ENCODE measurements at regions not wholly inside any gene's neighbourhood (a gene's known extent, or its start where the extent isn't known, plus 50 kb on each side); places are given as distances from the start of the nearest gene placed in this dataset.
"Not testable (repeated sequence)": the region's sequence is repeated elsewhere in the genome, so short reads cannot be mapped to it uniquely, and the experiment has no call there.

DNA sequence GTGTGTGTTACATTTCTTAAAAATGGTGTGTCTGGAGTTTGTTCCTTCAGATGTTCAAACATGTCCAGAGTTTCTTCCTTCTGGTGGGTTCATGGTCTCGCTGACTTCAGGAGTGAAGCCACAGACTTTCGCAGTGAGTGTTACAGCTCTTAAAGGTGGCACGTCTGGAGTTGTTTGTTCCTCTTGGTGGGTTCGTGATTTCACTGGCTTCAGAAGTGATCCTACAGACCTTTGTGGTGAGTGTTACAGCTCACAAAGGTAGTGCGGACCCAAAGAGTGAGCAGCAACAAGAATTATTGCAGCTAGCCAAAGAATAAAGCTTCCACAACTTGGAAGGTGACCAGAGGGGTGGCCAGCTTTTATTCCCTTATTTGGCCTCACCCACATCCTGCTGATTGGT lies 183.7 kb downstream of the COPRS start:
- not testable (repeated sequence) for DNase-seq

DNA sequence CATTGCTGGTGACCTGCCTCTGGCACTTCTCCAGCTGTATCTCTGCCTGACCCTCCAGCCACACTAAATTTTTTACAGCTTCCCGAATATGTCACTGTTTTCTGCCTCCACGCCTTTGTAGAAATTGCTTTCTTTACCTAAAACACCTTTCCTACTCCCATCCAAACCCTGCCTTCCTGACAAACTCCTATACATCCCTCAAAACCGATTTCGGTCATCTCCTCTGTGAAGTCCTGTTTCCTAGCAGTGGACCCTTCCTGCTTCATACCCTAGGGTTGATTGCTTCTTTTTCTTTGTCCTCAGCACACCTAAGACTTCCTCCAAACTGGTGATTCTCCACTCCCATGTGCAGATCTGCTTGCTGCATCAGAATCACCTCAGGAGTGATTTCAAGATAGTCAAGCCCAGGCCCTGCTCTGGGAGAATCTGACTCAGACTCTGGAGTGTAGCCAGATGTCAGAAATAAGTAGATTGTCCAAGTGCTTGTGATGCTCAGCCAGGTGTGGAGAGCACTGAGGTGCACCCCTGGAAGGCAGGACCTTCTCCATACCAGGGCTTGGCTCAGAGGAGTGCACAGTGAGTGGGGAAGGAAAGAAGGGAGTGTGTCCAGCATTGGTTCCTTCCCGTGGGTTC lies 184.2 kb downstream of the COPRS start:
- no peak for DNase-seq

DNA sequence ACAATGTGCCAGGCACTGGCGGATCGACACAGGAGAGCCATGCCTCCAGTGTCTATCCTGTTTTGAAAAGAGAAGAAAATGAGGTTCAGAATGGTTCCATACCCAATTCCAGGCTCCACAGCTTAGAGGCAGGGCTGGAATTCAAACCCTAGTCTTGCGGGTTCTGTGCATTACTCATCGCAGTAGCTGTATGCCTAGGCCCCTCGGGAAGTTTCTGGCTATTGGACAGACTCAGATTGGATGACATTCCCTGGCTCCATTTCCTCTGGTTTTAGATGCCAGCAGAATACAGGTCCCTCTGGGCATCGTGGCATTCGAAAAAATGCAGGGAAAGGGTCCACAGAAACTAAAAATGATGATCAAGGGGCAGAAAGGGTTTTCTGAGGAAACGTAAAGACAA lies 184.7 kb downstream of the COPRS start:
- no peak for DNase-seq

DNA sequence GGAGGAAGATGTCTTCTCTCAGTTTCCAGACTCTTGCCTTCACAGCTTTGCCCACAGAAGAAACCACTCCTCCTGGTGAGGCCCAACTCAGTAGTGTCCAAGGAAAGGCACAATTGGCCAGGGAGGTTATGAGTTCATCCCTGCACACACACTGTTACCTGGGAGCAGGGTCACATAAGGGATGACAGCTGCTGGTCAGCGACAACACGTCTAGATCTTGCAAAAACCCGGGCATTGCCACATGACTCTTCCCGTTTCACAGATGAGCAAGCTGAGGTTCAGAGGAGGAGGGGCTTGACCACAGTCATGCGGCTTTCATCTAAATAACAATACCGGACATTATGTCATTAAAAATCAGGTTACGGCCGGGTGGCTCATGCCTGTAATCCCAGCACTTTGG lies 186.0 kb downstream of the COPRS start:
- no peak for DNase-seq

DNA sequence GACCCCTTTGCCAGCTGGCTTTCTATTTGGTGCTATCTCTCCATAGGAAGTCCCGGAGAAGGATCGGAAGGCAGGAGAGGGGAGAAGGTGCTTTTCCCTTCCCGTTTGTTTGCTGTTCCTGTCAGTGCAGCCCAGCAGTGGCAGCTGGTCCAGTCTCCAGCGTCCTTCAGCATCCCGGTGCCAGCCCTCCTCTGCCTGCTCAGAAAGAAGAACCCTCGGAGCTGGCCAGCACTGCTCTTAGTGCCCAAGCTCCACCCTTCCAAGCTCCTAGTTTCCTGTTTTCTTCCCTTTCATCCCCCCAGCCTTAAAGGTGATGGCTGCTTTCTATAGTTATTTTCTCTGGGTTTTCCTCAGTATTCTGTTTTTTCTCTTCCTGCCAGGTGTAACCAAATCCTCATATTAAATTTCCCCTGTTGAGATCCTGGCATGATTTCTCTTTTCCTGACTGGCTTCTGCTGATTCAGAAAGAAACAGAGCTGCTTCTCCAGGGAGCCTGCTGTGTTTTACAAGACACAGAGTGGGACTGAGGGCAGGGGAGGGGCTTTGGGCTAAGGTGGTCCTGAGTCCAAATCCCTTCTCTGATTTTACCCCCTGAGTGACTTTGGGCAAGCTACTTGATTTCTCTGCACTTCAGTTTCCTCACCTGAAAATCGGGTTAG lies 186.8 kb downstream of the COPRS start:
- no peak for DNase-seq

DNA sequence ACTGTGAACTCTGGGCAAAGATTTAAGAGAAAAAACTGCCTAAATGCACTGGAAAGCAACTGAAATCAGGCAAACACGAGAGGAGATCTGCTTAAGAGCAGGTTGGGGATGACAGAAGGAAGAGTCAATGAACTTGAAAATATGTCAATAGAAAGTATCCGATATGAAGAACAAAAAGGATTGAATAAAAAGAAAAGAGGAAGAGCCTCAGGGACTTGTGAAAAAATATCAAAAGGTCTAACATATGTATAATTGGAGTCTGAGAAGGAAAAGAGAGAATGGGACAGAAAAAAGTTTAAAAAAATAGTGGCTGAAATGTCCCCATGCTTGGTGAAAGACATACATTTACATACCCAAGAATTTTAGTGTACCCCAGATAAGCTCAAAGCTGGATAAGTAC lies 195.5 kb downstream of the COPRS start:
- DNase-seq: no peak

DNA sequence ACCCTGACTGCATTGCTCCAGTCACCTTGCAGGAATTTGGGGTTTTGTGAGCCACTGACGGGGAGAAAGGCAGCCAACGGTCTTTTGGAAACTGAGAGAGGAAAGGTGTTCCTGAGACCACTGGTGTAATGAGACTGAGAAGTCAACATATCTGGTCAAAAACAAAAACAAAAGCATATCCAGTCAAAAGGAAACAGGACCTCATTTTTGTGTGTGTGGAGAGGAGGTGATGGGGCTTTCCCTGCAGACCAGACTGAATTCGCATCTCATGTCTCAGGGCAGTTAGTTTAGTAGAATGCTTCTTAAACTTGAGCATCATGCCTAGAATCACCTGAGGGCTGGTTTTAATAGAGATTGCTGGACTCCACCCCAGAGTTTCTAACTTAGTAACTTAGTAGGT lies 198.4 kb downstream of the COPRS start:
- no peak for DNase-seq

DNA sequence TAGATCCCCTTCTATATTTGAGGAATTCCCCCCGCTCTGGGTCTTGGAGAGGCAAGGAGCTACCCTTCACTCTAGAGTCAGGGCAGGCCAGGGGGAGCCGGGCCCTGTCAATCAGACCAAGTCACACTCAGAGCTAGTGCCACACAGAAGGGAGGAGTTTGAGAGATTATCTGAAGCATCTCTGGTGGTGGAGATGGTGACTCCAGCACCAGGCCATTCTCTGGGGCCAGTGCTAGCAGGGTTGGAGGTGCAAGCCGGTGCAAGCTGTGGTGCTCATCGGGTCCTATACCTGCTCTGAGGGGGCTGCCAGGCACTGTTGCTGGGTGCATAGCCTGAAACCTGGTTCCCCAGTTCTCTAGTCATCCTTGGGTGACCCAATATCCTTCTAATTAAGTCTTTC lies 201.2 kb downstream of the COPRS start:
- no peak for DNase-seq

DNA sequence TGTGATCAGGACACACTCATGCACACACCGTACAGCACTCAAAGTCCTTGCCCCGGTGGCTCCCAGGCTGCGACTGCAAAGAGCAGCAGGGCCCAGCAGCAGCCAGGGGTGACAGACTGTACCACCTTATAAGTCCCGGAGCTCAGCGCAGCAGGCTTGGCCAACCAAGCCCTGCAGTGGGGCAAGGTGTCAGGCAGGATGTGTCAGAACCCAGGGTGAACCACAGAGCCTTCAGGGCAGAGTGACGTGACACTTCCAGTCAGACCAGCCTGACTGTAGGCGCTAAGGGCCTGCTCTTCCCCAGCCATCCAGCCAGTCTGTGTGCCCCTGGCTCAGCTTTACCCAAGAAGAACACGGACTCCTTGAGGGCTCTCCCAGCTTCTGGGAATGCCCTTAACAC lies 204.1 kb downstream of the COPRS start:
- no peak for DNase-seq

DNA sequence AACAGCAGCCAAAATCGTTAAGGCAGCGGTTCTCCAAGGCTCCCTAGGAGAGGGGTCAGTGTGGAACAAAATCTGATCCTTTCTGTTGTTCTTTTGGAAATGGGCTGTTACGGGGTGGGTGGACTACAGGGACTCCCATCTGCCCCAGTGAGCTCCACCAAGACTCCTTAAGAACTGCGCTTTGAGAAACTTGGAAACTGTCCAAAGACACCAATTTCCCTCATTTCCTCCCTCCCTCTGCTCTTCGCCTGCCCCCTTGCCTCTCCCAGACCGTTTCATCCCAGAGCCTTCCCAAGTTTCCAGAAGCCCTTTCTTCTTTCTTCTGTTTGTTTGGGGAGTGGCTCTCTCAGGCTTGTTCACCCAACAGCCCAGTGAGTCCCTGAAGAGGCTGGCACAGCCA lies 205.4 kb downstream of the COPRS start:
- no peak for DNase-seq

DNA sequence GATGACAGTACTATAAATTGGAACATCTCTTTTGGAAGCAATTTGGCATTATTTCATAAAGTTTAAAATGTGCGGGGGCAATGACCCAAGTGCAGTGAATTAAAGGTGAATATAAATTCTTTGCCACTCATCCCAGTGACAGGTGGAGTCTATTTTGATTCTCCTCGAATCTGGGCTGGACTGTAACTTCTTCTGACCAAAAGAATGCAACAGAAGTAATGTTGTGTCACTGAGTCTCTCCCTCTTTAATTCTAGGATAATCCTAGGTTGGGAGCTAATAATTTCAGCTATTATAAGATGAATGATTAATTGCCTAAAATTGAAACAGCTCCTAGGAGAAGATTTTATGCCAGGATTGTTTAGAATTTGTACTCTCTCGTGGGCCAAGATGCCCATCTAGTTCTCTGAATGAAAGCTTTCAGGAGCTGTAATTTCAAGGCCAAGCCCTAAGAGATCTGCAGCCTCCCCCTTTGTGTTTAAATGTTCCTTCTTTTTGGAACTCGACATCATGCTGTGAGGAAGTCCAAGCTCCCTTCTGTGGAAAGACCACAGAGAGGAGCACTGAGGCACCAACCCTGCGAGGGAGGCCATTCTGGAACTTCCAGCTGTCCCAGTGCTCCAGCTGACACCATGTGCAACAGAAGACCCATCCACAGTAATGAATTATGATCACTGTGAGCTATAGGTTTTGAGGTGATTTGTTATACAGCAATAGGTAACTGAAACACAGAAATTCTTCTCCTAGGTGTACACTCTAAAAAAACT lies 208.1 kb downstream of the COPRS start:
- DNase-seq: no peak

DNA sequence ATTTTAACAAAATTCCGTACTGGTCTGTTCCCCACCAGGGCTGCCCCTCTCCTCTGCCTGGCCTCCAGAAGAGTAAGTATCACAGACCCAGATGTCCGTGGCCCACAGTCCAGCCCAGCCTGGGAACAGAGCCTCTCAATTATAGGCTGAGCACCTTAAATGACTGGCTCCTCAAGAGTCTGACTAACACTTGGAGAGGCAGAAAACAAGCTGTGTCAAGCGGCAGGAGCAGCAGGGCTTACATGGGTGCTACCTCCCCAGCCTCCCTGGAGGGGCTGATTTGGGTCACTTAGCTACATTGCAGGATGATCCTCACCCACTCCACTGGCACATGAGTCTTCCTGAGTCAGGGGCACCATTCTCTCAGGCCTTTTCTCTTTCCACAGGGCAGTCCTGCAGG lies 209.7 kb downstream of the COPRS start:
- DNase-seq: no peak

DNA sequence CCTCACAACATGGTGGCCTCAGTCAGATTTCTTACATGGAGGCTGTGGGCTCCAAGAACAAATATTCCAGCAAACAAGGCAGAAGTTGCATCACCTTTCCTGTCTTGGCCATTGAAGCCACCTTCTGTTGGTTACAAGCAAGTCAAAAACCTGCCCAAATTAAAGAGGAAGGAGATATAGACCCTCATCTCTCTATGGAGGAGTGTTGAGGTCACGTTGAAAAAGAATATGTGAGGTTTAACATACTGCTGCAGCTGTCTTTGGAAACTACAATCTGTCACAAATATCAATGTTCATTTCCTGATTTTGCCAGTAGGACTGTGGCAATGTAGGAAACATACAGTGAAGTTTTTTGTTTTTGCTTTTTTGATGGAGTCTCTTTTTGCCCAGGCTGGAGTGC lies 211.4 kb downstream of the COPRS start:
- no peak for DNase-seq

DNA sequence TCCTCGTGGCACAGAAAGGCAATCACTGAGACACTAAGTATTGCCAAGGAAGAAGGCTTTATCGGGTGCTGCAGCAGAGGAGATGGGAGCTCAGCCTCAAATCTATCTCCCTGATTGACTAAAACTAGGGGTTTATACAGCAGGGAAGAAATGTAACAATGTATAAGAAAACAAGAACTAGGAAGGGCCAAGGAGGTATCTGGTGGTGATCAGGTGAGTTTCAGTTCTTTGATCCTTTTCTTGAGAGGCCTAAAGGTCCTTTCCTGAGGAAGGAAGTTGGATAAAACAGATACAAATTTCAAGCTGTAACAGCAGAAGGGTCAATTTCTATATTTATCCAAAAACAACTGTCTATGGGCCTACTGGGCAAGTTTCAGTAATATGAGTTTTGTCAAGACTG lies 212.4 kb downstream of the COPRS start:
- no peak for DNase-seq

DNA sequence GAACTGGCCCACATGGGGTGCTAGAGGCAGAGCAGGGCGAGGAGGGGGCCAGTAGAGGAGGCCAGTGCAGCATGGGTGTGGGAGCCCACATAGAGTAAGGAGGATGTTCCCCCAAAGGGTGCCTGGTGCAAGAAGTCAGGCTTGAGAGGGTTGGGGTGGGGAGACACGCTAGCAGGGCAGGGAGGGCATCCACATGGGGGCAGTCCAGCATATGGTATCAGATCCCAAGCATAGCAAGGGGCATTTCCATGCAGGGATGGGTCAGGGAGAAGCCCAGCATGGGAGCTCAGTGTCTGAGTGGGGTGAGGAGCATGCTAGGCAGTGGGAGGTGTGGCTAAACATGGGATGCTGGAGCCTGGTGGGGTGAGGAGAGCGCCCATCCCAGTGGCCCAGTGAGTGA lies 213.7 kb downstream of the COPRS start:
- DNase-seq: no peak

DNA sequence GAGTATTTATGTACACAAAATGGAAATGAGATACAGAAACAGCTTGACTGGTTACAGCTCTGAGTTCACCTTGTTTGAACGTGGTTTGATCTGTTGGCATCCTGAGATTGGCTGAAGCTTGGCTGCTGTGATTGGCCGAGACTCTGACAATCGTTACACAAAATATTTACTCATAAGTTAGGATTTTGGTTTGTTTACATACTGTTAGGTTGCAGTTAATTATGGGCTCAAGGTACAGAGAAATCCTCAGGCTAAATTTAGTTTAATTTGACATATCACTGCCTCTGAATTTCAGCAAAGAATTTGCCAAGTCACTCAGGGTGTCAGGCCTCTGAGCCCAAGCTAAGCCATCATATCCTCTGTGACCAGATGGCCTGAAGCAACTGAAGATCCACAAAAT lies 227.3 kb downstream of the COPRS start:
- no peak for DNase-seq

DNA sequence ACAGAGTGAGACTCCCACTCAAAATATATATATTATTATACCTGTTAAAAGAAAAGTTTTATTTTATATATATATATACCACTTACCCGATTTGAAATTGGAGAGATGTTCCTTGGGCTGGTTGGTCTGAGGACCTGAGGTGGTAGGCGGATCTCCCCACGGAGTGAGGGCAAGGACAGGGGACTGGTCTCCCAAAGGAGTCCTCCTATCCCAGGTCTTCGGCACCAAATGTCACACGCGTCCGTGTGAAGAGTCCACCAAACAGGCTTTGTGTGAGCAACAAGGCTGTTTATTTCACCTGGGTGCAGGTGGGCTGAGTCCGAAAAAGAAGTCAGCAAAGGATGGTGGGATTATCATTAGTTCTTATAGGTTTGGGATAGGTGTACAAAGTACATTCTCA lies 228.2 kb downstream of the COPRS start:
- DNase-seq: not testable (repeated sequence)

DNA sequence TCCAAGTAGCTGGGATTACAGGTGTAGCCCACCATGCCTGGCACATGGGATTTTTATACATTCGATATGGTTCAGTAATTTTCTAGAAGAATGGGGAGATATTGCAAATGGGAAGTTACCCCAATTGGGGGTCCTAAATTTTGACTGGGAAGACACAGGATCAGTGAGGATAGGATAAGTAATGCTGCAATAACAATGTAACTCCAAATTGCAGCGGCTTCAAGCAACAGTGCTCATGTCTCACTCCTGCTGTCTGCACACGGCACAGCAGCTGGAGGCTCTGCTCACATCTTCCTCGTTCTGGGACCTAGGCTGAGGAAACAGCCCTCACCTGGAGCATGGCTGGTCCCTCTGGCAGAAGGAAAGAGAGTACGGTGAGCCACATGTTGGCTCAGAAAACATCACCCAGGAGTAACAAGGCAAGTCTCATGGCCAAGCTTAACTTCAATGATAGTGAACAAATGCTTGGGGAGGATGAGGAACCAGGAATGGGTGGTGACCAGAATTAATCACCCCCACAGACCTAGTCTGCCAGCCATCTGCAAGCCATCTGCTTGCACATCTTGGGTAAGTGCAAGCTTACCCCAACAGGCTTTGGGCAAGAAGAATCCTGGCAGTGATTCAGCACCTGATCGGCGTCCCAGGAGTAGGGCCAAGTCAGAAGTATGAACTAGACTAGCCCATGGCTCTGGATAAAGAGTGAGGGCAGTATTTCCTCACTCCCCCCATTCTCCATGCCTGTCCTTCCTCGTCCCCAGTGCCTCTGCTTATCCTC lies 229.2 kb downstream of the COPRS start:
- DNase-seq: no peak

DNA sequence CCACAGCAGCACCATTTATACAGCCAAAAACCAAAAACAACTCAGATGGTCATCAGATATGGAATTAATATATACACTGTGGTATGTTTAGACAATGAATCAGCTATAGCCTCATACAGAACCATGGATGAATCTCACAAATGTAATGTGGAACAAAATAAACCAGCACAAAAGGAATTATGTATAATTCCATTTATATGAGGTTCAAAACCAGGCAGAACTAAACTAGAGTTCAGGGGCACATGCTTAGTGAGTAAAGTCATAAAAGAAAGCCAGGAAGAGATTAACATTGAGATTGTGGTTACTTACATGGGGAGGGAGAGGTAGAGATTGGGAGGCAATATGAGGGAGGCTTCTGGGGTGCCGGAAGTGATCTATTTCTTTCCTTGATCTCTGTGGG lies 231.1 kb downstream of the COPRS start:
- DNase-seq: no peak

DNA sequence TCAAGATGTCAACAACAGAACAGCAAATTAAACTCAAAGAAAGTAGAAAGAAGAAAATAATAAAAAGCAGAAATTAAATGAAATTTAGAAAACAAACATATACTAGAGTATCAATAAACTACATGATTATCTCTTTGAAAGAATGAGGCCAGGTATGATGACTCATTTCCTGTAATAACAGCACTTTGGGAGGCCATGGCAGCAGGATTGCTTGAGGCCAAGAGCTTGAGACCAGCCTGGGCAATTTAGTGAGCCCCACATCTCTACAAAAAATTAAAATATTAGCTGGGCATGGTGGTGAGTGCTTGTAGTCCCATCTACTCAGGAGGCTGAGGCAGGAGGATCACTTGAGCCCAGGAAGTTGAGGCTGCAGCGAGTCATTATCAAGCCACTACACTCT lies 232.5 kb downstream of the RAB11FIP4 start:
- no peak for DNase-seq

DNA sequence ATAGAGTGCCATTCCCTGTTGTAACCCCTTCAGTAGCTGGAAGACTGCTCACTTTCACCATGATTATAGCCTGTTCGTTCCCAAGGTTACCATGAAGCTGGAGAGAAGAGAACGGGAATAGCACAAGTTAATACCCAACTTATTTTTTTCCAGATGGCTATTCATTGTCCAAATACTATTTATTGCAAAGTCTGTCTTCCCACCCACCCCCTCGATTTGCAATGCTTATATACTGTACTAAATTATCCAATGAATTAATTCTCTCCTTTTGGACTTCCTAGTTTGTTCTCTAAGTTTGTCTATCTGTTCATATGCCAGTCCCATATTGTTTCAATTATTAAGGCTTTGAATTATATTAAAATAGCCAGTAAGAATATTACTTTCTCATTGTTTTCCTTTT lies 231.0 kb downstream of the RAB11FIP4 start:
- DNase-seq: no peak

DNA sequence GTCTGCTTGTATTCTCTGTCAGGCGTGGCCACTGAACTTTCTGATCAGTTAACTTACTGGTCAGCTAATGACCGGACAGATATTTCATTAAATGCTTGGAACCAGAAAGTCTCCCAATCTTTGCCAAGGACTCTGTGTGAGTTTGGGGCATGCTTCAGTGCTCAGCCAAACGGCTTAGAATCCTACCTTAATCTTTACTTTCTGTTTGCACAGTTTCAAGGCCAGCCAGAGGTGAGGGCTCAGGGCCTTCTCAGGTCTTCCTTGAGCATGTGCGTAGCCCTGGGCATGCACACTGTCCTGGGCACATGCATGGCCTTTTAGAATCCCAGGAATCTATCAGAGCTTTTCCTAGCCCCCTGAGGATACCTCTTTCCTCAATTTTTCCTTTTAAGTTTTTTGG lies 230.1 kb downstream of the RAB11FIP4 start:
- DNase-seq: no peak

DNA sequence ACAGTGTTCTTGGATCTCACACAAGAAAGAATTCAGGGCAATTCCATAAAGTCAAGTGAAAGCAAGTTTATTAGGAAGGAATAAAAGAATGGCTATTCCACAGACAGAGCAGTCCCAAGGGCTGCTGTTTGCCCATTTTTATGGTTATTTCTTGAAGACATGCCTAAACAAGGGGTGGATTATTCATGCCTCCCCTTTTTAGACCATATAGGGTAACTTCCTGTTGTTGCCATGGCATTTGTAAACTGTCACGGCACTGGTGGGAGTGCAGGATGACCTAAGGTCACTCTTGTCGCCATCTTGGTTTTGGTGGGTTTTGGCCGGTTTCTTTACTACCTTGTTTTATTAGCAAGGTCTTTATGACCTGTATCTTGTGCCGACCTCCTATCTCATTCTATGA lies 219.6 kb downstream of the RAB11FIP4 start:
- DNase-seq: not testable (repeated sequence)

Measured in left hindlimb (tissue), 1 donor.